Prostate gland (tissue), 2 donors: ENCODE measurements at regions not wholly inside any gene's neighbourhood (a gene's known extent, or its start where the extent isn't known, plus 50 kb on each side); places are given as distances from the start of the nearest gene placed in this dataset.

Experiments
- POLR2A ChIP-seq: fragments of 450-650 bp; IDR thresholded peaks from one replicate; pipeline ENCODE4 v1.6.1; 2016; ENCODE audit warnings: antibody characterized with exemption, mild to moderate bottlenecking
- TF ChIP-seq, protein P1 (sequence below), 4 experiments: fragments of 200-600 bp in 2 of 4; fragments of 450-650 bp in 2 of 4; sonication (generic) in 2 of 4; IDR thresholded peaks; 1 replicate in 3 of 4; 2 replicates in 1 of 4; pipeline ENCODE4 v1.5.1; 2016 to 2019; ENCODE audit warnings: antibody characterized with exemption in 4 of 4, mild to moderate bottlenecking in 2 of 4, moderate library complexity in 2 of 4

DNA sequence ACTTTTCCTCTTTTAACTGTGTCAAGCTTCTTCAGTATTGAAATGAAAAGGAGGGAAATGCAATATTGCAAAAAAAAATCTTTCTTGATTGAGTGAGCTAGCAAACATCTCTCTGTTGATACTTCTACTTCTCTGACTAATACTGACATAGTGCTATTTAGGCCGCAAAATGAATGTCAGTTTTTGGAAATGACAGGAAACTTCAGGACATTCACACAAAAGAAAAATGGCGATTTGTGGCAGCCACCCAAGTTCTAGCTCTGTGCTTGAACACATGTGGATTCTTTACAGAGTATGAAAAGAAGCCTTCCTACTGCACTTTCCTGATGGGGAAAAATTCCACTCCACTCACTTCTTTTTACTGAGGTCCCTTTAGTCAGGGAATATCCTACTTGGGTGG, 486.8 kb upstream of the ALCAM start:
- TF ChIP-seq, protein P1, sequence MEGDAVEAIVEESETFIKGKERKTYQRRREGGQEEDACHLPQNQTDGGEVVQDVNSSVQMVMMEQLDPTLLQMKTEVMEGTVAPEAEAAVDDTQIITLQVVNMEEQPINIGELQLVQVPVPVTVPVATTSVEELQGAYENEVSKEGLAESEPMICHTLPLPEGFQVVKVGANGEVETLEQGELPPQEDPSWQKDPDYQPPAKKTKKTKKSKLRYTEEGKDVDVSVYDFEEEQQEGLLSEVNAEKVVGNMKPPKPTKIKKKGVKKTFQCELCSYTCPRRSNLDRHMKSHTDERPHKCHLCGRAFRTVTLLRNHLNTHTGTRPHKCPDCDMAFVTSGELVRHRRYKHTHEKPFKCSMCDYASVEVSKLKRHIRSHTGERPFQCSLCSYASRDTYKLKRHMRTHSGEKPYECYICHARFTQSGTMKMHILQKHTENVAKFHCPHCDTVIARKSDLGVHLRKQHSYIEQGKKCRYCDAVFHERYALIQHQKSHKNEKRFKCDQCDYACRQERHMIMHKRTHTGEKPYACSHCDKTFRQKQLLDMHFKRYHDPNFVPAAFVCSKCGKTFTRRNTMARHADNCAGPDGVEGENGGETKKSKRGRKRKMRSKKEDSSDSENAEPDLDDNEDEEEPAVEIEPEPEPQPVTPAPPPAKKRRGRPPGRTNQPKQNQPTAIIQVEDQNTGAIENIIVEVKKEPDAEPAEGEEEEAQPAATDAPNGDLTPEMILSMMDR (IDR thresholded peaks at IDR 0.05) = no peak
- TF ChIP-seq POLR2A = no peak
